DND-41 (cell line): ENCODE measurements at regions not wholly inside any gene's neighbourhood (a gene's known extent, or its start where the extent isn't known, plus 50 kb on each side); places are given as distances from the start of the nearest gene placed in this dataset.

Experiments used
- ATAC-seq: fragments of 200-7000 bp; cut with Tn5 transposase; 3 replicates; pipeline ENCODE4 v1.9.1; 2021; ENCODE audit warnings: low read depth; ENCODE audit not compliant: insufficient read depth
- DNase-seq: peaks from one replicate; pipeline ENCODE4 v3.0.0-alpha.2; 2020
- H2AFZ ChIP-seq: 2 replicates; pipeline ENCODE4 v1.6.0; 2012; ENCODE audit warnings: low read depth, low read length
- H3K27ac ChIP-seq: 2 replicates; pipeline ENCODE4 v1.5.1; 2012; ENCODE audit warnings: low read length, inconsistent platforms
- H3K27me3 ChIP-seq: fragments of 200-600 bp; sonication (generic); 2 replicates; pipeline ENCODE4 v1.6.0; 2012; ENCODE audit warnings: low read length, mild to moderate bottlenecking, inconsistent platforms; ENCODE audit not compliant: insufficient read depth, poor library complexity
- H3K36me3 ChIP-seq: 2 replicates; pipeline ENCODE4 v1.5.1; 2012; ENCODE audit warnings: low read length, inconsistent platforms; ENCODE audit not compliant: insufficient read depth
- H3K4me1 ChIP-seq: 2 replicates; pipeline ENCODE4 v1.5.1; 2012; ENCODE audit warnings: mild to moderate bottlenecking, low read length; ENCODE audit not compliant: insufficient read depth
- H3K4me2 ChIP-seq: 2 replicates; pipeline ENCODE4 v1.6.0; 2012; ENCODE audit warnings: mild to moderate bottlenecking, moderate library complexity, low read length, inconsistent platforms; ENCODE audit not compliant: insufficient read depth
- H3K4me3 ChIP-seq, 2 experiments: fragments of 200-600 bp in 1 of 2; shearing (Covaris generic) in 1 of 2; 2 replicates each; pipeline ENCODE4 v1.5.1; 2012 to 2016; ENCODE audit warnings: inconsistent platforms in 2 of 2, low read length in 2 of 2, mild to moderate bottlenecking in 2 of 2, low read depth in 1 of 2, moderate library complexity in 1 of 2
- H3K79me2 ChIP-seq: 2 replicates; pipeline ENCODE4 v1.6.0; 2012; ENCODE audit warnings: low read length, inconsistent platforms; ENCODE audit not compliant: insufficient read depth
- H3K9ac ChIP-seq: 2 replicates; pipeline ENCODE4 v1.6.0; 2012; ENCODE audit warnings: low read depth, mild to moderate bottlenecking, inconsistent platforms, low read length, moderate library complexity
- H3K9me3 ChIP-seq: 2 replicates; pipeline ENCODE4 v1.5.1; 2012; ENCODE audit warnings: low read length, moderate library complexity, mild to moderate bottlenecking, inconsistent platforms; ENCODE audit not compliant: insufficient read depth, severe bottlenecking
- H4K20me1 ChIP-seq: 2 replicates; pipeline ENCODE4 v1.6.0; 2012; ENCODE audit warnings: low read length; ENCODE audit not compliant: insufficient read depth
- EZH2 ChIP-seq: IDR thresholded peaks from 3 replicates; pipeline ENCODE4 v1.6.1; 2012; ENCODE audit warnings: borderline replicate concordance, low read depth, mild to moderate bottlenecking, moderate library complexity, low read length, inconsistent platforms; ENCODE audit not compliant: severe bottlenecking
- TF ChIP-seq, protein P1 (sequence below): IDR thresholded peaks from 2 replicates; pipeline ENCODE4 v1.5.1; 2012; ENCODE audit warnings: borderline replicate concordance, low read length, moderate library complexity, mild to moderate bottlenecking; ENCODE audit not compliant: poor library complexity, severe bottlenecking; ENCODE audit errors: extremely low read depth

DNA sequence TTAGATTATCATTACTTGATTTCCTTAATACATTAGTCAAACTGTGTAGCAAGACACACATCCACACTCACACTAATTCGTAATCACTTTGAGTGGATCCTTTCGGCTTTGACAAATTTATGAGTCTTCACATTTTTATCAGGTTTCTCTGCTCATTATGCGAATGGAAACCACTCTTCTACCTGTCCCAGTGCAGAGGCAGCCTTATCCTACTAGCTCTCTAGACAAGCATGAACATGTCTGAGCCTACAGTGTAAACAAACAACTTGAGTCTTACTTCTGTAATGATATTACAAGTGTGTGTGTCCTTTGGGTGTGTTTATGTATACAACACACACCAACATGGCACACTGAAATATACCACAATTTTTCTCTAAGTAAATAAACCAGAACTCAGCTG is 361.9 kb upstream of the CHST9 start:
- H3K9ac ChIP-seq = no peak overlapping the region
- no peak overlapping the region for H3K27ac ChIP-seq
- no peaks in the 10 kb centered on the region for H3K27me3 ChIP-seq
- H3K4me3 ChIP-seq = no peak overlapping the region
- no peak overlapping the region for H2AFZ ChIP-seq
- H4K20me1 ChIP-seq = no peaks in the 10 kb centered on the region
- no peaks in the 10 kb centered on the region for H3K4me1 ChIP-seq
- no peak overlapping the region for H3K4me2 ChIP-seq
- TF ChIP-seq, protein P1, sequence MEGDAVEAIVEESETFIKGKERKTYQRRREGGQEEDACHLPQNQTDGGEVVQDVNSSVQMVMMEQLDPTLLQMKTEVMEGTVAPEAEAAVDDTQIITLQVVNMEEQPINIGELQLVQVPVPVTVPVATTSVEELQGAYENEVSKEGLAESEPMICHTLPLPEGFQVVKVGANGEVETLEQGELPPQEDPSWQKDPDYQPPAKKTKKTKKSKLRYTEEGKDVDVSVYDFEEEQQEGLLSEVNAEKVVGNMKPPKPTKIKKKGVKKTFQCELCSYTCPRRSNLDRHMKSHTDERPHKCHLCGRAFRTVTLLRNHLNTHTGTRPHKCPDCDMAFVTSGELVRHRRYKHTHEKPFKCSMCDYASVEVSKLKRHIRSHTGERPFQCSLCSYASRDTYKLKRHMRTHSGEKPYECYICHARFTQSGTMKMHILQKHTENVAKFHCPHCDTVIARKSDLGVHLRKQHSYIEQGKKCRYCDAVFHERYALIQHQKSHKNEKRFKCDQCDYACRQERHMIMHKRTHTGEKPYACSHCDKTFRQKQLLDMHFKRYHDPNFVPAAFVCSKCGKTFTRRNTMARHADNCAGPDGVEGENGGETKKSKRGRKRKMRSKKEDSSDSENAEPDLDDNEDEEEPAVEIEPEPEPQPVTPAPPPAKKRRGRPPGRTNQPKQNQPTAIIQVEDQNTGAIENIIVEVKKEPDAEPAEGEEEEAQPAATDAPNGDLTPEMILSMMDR = no peak
- TF ChIP-seq EZH2 = no peak
- ATAC-seq = no peak
- no peak for DNase-seq
- H3K9me3 ChIP-seq = no peaks in the 10 kb centered on the region
- H3K36me3 ChIP-seq = no peaks in the 10 kb centered on the region
- no peaks in the 10 kb centered on the region for H3K79me2 ChIP-seq

DNA sequence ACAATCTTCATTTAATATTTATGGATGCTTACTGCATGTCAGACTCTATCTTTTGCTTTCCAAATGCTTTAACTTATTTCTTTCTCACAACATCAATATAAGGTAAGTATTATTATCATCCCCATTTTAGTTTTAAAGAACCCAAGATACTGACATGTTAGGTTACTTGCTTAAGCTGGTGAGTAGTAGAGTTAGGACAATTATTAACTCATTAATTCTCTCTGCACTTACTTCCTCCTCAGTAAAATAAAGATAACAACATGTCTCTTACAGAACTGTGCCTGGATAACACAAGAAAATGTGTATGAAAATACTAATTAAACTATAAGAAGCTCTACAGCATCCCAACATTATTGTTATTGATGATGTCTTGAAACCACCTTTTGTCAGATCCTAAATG is 359.1 kb upstream of the CHST9 start:
- no peak overlapping the region for H3K4me3 ChIP-seq
- no peak overlapping the region for H3K4me2 ChIP-seq
- no peak overlapping the region for H3K27ac ChIP-seq
- H2AFZ ChIP-seq = no peak overlapping the region
- H3K9ac ChIP-seq = no peak overlapping the region
- no peaks in the 10 kb centered on the region for H3K4me1 ChIP-seq
- H3K9me3 ChIP-seq = no peaks in the 10 kb centered on the region
- DNase-seq = no peak
- H3K79me2 ChIP-seq = no peaks in the 10 kb centered on the region
- TF ChIP-seq EZH2 = no peak
- TF ChIP-seq, protein P1 = no peak
- ATAC-seq = no peak
- no peaks in the 10 kb centered on the region for H3K27me3 ChIP-seq
- no peaks in the 10 kb centered on the region for H3K36me3 ChIP-seq
- H4K20me1 ChIP-seq = no peaks in the 10 kb centered on the region

DNA sequence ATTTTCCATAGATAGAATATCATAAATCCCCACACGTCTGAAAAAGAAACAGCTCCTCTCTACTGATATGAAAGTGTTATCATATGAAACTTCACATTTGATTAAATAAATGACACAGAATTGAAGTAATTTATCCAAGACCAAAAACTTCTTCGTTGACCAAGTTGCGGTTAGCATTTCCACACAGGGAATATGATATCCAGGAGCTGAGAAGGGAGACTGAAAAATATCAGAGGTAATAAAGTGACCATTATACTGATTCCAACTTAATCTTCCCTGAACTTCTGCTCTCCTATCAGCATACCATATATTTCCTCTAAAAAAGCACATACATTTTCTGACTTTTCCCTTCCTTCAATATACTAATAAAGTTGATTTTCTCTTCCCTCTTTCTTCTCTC is 356.2 kb upstream of the CHST9 start:
- Histone ChIP-seq H3K4me2 (no peak overlapping the region), H3K9me3 (no peaks in the 10 kb centered on the region), H3K36me3 (no peaks in the 10 kb centered on the region), H3K27ac (no peak overlapping the region), H4K20me1 (no peaks in the 10 kb centered on the region), H3K9ac (no peak overlapping the region), H3K4me3 (no peak overlapping the region), H2AFZ (no peak overlapping the region), H3K27me3 (no peaks in the 10 kb centered on the region), H3K79me2 (no peaks in the 10 kb centered on the region), H3K4me1 (peaks cover 2% of the 10 kb centered on the region; the same call in 1 of the 2 replicates)
- no peak for TF ChIP-seq EZH2
- TF ChIP-seq, protein P1 = no peak
- ATAC-seq (no peak), DNase-seq (no peak)

DNA sequence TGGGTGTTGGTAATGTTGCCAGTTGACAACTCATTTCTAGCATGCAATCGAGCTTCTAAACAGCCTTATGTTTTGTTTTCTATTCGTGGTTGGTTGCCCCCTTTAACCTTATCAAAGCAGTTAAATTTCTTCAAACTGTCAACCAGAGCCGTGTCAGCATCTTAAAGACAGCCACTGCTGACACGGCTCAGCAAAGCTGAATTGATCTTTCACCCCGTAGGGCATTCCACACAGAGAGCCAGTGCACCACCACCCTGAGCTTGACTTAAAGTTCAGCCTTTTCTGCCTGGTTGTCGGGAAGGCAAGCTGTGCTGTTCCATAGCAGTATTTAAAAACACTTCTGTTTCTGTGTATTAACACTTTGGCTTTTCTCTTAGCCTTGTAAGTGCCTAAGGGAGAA is 355.0 kb upstream of the CHST9 start:
- DNase-seq (no peak), ATAC-seq (peak; percentile 44; the same call in 1 of the 3 replicates)
- H4K20me1 ChIP-seq = no peaks in the 10 kb centered on the region
- H3K9me3 ChIP-seq = no peaks in the 10 kb centered on the region
- H3K4me2 ChIP-seq = no peak overlapping the region
- TF ChIP-seq, protein P1 = no peak
- no peak for TF ChIP-seq EZH2
- H2AFZ ChIP-seq = no peak overlapping the region
- peaks cover 2% of the 10 kb centered on the region; the same call in 1 of the 2 replicates for H3K4me1 ChIP-seq
- H3K27me3 ChIP-seq = no peaks in the 10 kb centered on the region
- no peaks in the 10 kb centered on the region for H3K36me3 ChIP-seq
- H3K27ac ChIP-seq = no peak overlapping the region
- no peak overlapping the region for H3K9ac ChIP-seq
- H3K79me2 ChIP-seq = no peaks in the 10 kb centered on the region
- no peak overlapping the region for H3K4me3 ChIP-seq
